HUES64 (cell line): ENCODE measurements at regions not wholly inside any gene's neighbourhood (a gene's known extent, or its start where the extent isn't known, plus 50 kb on each side); places are given as distances from the start of the nearest gene placed in this dataset.

Source experiments
- H3K27ac ChIP-seq: 2 replicates; pipeline ENCODE4 v1.7.0; 2013; ENCODE audit warnings: low read depth, low read length, inconsistent platforms
- H3K27me3 ChIP-seq: 2 replicates; pipeline ENCODE4 v1.6.1; 2013; ENCODE audit warnings: mild to moderate bottlenecking, low read length; ENCODE audit not compliant: insufficient read depth
- H3K36me3 ChIP-seq: 2 replicates; pipeline ENCODE4 v1.6.1; 2013; ENCODE audit warnings: mild to moderate bottlenecking, low read length; ENCODE audit not compliant: insufficient read depth
- H3K4me1 ChIP-seq: 2 replicates; pipeline ENCODE4 v1.6.1; 2013; ENCODE audit warnings: mild to moderate bottlenecking, low read length, moderate library complexity; ENCODE audit not compliant: insufficient read depth
- H3K4me3 ChIP-seq: 2 replicates; pipeline ENCODE4 v1.5.1; 2013; ENCODE audit warnings: mild to moderate bottlenecking, low read length, moderate library complexity
- H3K9ac ChIP-seq: 2 replicates; pipeline ENCODE4 v1.6.1; 2013; ENCODE audit warnings: mild to moderate bottlenecking, low read depth, low read length
- H3K9me3 ChIP-seq: 2 replicates; pipeline ENCODE4 v1.6.1; 2013; ENCODE audit warnings: low read depth, low read length; ENCODE audit not compliant: insufficient read depth
- WGBS: fragments of 150-250, 120-280 bp; methylation state at CpG from one replicate; pipeline ENCODE4 v1.1.7; 2013; ENCODE audit warnings: missing lambda C conversion rate; 5-methylcytosine and 5-hydroxymethylcytosine counted together

DNA sequence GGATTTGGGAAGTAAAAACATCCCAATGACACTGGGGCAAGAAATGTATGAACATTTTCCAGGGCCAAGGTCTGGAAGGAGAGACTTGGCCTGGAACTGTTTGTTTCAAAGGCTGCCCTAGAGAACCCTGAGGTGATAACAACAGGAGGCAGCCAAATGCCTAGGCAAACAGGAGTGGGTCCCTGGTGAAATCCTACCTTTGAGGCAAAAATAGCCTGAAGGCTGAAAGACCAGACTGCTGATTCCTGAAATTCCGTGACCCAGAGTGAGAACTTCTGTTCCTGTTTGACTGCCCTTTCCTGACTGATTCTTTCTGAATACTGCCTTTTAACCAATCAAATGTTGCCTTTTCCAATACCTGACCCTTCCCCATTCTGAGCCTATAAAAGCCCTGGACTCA is 196.4 kb downstream of the NSUN3 start:
- no peaks in the 10 kb centered on the region for H3K27me3 ChIP-seq

GRCh38 chr3:94269763-94270162 is 206.9 kb downstream of the NSUN3 start:
- WGBS: 95% methylated on average over 1 of the region's 2 CpGs
- no peak overlapping the region for H3K4me3 ChIP-seq
- H3K9ac ChIP-seq: no peak overlapping the region
- no peaks in the 10 kb centered on the region for H3K27me3 ChIP-seq
- no peaks in the 10 kb centered on the region for H3K36me3 ChIP-seq
- no peaks in the 10 kb centered on the region for H3K9me3 ChIP-seq
- H3K27ac ChIP-seq: no peak overlapping the region
- H3K4me1 ChIP-seq: no peaks in the 10 kb centered on the region

More for the DNA sequence above, 196.4 kb downstream of the NSUN3 start:
- Histone ChIP-seq H3K36me3 (no peaks in the 10 kb centered on the region), H3K27ac (no peak overlapping the region), H3K9ac (no peak overlapping the region), H3K4me3 (no peak overlapping the region), H3K4me1 (0 out of 2 replicates have a peak, but pooled peaks cover 11% of the 10 kb centered on the region), H3K9me3 (peaks cover 12% of the 10 kb centered on the region)
- 88% methylated on average over 1 of the region's 1 CpG for WGBS

DNA sequence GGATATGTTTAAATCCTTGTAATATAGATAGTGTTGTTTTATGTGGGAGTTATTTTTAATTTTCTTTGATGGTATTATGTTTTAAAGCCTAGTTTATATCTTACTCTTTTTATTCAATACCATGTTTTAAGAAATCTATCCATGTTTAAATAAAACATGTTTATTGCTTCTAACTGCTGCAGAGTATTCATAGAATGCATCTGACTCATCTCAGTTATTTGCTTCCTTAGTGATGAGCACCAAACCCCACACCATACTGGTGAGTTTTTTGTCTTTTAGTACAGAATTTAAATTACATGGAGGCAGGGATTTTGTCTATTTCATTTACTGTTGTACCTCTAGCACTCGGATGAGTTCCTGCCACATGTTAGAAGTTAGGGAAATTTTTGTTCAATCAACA is 209.2 kb downstream of the NSUN3 start:
- Histone ChIP-seq H3K27me3 (no peaks in the 10 kb centered on the region), H3K9ac (no peak overlapping the region), H3K9me3 (no peaks in the 10 kb centered on the region), H3K4me1 (no peaks in the 10 kb centered on the region), H3K36me3 (no peaks in the 10 kb centered on the region), H3K27ac (no peak overlapping the region), H3K4me3 (no peak overlapping the region)
- no CpG with 5 or more reads among the region's 1 CpG for WGBS

DNA sequence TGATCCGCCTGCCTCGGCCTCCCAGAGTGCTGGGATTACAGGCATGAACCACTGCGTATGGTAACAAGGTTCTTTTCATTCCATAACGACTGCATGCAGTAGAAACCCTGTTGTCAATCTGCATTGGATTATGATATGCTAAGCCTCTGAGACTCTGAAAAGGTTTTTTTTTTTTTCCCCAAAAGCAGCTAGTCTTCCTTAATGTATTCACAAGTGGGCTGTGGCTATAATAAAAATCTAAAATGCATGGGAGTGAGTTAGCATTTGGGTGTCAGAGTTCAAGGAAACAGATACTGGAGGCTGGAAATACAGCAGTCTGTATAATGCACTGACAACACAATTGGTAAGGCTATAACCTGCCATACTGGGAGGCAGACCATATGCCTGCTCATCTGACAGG is 218.1 kb downstream of the NSUN3 start:
- Histone ChIP-seq H3K9me3 (no peaks in the 10 kb centered on the region), H3K27ac (no peak overlapping the region), H3K27me3 (no peaks in the 10 kb centered on the region), H3K4me3 (no peak overlapping the region), H3K9ac (no peak overlapping the region), H3K4me1 (no peaks in the 10 kb centered on the region), H3K36me3 (no peaks in the 10 kb centered on the region)
- 93% methylated on average over 4 of the region's 4 CpGs for WGBS

DNA sequence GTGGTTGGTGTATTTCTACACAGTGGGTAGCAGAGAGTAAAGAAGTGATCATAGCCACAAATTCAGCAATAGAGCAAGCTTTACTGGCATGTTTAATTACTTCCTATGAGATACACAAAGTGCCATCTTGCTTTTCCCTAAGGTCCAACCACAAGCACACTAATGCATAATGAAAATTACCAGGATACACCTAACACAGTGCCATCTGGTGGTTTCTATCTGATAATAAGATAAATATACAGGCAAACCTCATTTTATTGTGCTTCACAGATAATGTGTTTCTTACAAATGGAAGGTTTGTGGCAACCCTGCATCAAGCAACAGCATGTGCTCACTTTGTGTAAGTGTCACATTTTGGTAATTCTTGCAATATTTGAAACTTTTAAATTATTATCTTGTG is 223.0 kb downstream of the NSUN3 start:
- H3K27ac ChIP-seq: no peak overlapping the region

GRCh38 chr3:94291686-94292085 is 228.8 kb downstream of the NSUN3 start:
- Histone ChIP-seq H3K36me3 (no peaks in the 10 kb centered on the region), H3K9me3 (no peaks in the 10 kb centered on the region), H3K27me3 (peaks cover 11% of the 10 kb centered on the region), H3K4me3 (no peak overlapping the region), H3K27ac (no peak overlapping the region), H3K4me1 (peaks cover 8% of the 10 kb centered on the region; the same call in 1 of the 2 replicates), H3K9ac (no peak overlapping the region)
- 90% methylated on average over 1 of the region's 2 CpGs for WGBS

More for the DNA sequence above, 223.0 kb downstream of the NSUN3 start:
- Histone ChIP-seq H3K27me3 (0 out of 2 replicates have a peak, but pooled peaks cover 3% of the 10 kb centered on the region), H3K9me3 (no peaks in the 10 kb centered on the region), H3K36me3 (no peaks in the 10 kb centered on the region), H3K4me1 (peaks cover 4% of the 10 kb centered on the region; the same call in 1 of the 2 replicates), H3K4me3 (no peak overlapping the region), H3K9ac (no peak overlapping the region)

DNA sequence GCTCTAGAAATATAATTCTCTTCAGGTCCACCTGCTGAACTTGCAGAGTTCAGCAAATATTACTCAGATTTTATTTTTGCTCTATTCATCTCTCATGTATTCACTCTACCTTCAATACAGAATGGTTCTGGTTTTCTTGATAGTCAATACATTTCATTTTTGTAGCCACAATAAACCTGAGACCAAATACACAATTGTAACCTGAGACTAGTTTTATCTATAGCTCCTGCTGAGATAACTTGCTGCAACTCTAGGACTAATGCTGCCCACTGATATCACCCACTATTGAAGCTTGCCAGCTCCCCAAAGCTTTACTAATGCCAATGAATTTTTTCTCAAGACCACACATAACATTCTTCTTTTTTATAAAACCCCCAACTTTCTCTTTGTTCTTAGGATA is 229.3 kb downstream of the NSUN3 start:
- no peaks in the 10 kb centered on the region for H3K9me3 ChIP-seq
- H3K4me1 ChIP-seq: peaks cover 8% of the 10 kb centered on the region; the same call in 1 of the 2 replicates
- no peak overlapping the region for H3K9ac ChIP-seq
- no peaks in the 10 kb centered on the region for H3K36me3 ChIP-seq
- no peak overlapping the region for H3K4me3 ChIP-seq
- H3K27ac ChIP-seq: no peak overlapping the region
- peaks cover 11% of the 10 kb centered on the region for H3K27me3 ChIP-seq

DNA sequence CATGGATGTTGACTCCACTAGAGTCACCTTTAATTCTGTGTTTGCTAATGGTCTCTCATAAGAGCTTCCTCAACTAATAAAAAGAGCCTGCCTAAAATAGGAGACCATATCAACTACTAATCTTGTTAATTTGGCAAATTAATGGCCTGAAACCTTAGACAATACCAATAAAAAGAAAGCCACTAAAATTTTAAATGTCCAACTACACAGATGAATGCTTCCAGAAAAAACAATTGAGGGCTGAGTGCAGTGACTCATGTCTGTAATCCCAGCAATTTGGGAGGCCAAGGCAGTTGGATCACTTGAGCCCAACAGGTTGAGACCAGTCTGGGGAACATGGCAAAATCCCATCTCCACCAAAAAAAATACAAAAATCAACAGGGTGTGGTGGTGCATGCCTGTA is 230.9 kb downstream of the NSUN3 start:
- Histone ChIP-seq H3K27me3 (peaks cover 11% of the 10 kb centered on the region), H3K4me3 (no peak overlapping the region), H3K4me1 (peaks cover 8% of the 10 kb centered on the region; the same call in 1 of the 2 replicates), H3K9me3 (no peaks in the 10 kb centered on the region), H3K9ac (no peak overlapping the region), H3K27ac (no peak overlapping the region), H3K36me3 (no peaks in the 10 kb centered on the region)

DNA sequence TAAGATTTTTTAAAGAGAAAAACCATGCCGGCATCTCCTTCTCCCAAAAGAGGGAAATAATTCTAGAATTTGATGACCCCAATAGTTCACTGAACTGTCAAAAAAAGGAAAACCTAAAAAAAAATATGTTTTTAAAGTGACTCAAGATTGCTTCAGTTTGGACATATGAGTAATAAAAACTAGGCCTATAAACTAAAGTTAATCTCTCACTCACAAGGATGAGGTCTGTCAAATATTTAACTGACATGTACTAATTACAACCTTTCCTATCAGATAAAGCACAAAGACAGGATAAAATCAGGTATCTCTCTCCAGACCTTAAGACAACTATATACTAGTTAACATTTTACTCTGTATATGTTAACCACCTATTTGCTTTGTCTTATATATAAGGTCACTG is 231.9 kb downstream of the NSUN3 start:
- WGBS: 100% methylated on average over 1 of the region's 1 CpG
- H3K9ac ChIP-seq: no peak overlapping the region
- H3K27me3 ChIP-seq: peaks cover 8% of the 10 kb centered on the region
- H3K4me3 ChIP-seq: no peak overlapping the region
- no peak overlapping the region for H3K27ac ChIP-seq
- no peaks in the 10 kb centered on the region for H3K9me3 ChIP-seq
- H3K4me1 ChIP-seq: peaks cover 8% of the 10 kb centered on the region; the same call in 1 of the 2 replicates
- no peaks in the 10 kb centered on the region for H3K36me3 ChIP-seq

GRCh38 chr3:94299716-94300115 is 236.9 kb downstream of the NSUN3 start:
- H3K27ac ChIP-seq: no peak overlapping the region
- H3K9ac ChIP-seq: no peak overlapping the region
- no peaks in the 10 kb centered on the region for H3K36me3 ChIP-seq
- no peaks in the 10 kb centered on the region for H3K27me3 ChIP-seq
- peaks cover 8% of the 10 kb centered on the region; the same call in 1 of the 2 replicates for H3K4me1 ChIP-seq
- no peak overlapping the region for H3K4me3 ChIP-seq
- H3K9me3 ChIP-seq: no peaks in the 10 kb centered on the region

DNA sequence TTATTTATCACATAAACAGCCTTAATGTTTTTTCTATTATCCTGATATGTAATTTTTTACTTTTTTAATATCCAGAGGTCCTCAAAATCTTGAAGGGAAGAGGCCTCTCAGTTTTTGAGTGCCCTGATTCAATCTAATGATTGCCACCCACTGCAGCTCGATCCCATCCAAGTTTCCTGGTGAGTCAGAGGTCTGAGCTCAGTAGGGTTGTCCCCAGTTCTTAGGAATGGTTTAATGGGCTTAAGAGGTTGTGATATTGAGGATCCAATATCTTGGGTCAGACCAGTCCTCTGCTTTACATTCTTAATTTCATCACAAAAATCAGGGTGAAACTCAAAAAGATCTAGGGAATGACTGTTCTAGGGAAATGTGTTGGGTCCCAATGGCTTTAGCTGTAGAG is 238.5 kb downstream of the NSUN3 start:
- Histone ChIP-seq H3K4me1 (peaks cover 16% of the 10 kb centered on the region), H3K9me3 (no peaks in the 10 kb centered on the region), H3K27me3 (no peaks in the 10 kb centered on the region), H3K36me3 (no peaks in the 10 kb centered on the region), H3K9ac (no peak overlapping the region), H3K4me3 (no peak overlapping the region), H3K27ac (no peak overlapping the region)
- 92% methylated on average over 1 of the region's 1 CpG for WGBS

DNA sequence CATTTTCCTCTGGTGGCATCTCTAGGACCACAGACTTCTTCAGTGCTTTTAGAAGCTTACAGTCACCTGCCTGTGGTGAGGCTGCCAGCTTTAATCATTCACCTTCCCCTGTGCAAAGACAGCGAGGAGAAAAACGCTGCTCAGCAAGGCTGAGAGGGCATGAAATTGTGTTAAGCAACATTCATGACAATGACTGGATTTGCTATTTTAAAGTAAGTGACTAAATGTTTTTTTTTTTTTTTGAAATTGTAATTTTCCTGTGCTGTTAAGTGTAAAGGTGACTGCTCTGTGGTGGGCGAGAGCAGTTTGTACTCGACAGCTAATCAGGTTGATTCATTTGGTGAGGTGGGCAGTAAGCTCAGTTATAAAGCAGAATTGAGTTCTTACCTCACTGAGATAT is 240.4 kb downstream of the NSUN3 start:
- no peaks in the 10 kb centered on the region for H3K9me3 ChIP-seq
- peaks cover 22% of the 10 kb centered on the region for H3K4me1 ChIP-seq
- no peak overlapping the region for H3K4me3 ChIP-seq
- no peaks in the 10 kb centered on the region for H3K36me3 ChIP-seq
- no peak overlapping the region for H3K9ac ChIP-seq
- 88% methylated on average over 4 of the region's 4 CpGs for WGBS
- H3K27ac ChIP-seq: no peak overlapping the region
- no peaks in the 10 kb centered on the region for H3K27me3 ChIP-seq
